ENCODE measurements at regions not wholly inside any gene's neighbourhood (a gene's known extent, or its start where the extent isn't known, plus 50 kb on each side); places are given as distances from the start of the nearest gene placed in this dataset.

DNA sequence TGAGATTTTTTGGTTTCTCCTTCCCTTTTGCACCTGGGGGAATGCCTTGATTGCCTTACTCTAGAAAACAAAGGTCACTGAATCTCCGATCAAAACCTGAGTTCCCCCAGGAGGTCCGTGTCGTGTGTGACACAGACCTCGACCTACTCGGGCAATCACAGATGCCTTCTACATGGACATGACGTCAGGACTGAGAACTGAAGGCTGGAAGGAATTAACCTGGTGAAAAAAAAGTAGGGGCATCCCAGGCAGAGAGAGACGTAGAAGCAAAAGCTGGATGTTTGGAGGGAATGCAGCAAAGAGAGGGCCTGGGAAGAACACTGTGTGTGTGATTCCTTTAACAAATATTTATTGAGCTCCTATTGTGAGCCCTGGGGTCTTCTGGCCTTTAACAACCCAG, 178.0 kb downstream of the PRDM2 start:
- no peak for DNase-seq (ENCODE audit: low spot score)

DNA sequence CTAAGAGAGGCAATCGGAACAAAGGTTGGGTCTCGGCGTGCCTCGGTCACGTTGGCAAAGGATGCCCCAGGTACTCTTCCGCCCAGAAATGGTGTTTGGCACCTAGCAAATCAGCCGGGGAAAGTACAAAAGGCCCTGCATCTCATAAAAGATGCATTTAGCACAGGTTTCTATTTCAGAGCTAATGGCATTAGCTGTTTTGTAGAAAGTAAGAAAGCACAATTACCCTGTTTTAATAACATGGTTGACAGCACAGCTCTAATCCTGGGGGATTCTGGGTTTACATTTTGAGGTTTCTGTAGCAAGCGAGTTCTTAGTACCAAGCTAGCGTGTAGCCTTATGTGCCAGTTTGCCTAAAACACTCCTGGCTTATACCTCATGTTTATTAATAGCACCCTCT, 178.5 kb downstream of the PRDM2 start:
- DNase-seq (ENCODE audit: low spot score): no peak

DNA sequence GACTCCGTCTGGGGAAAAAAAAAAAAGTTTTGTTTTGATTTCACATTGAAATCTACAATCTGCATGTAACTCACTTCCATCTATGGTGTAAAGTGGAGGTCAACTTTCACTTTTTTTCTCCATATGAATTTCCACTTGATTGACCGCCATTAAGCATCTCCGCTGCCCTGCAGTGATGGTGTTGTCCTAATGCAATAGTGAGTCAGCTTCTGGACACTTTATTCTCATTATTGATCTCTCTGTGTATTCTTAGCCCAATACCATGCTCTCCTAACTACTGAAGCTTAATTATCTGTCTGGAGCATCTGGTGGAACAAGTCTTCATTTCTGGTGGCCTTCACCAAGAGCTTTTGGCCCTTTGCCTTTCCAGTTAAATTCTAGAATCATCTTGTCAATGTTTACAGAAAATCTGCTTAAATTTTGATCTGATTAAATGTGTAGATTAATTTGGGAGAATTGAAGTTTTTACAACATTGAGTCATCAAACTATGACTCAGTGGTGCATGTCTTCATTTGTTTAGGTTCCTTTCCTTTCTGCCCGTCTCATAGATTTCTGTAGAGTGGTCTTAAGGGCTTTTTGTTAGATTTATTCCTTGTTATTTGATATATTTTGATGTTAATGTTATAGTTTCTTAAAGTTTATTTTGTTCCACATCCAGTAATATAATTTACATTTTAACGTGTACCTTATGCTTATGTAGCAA, 181.5 kb downstream of the PRDM2 start:
- no peak for DNase-seq (ENCODE audit: low spot score)

DNA sequence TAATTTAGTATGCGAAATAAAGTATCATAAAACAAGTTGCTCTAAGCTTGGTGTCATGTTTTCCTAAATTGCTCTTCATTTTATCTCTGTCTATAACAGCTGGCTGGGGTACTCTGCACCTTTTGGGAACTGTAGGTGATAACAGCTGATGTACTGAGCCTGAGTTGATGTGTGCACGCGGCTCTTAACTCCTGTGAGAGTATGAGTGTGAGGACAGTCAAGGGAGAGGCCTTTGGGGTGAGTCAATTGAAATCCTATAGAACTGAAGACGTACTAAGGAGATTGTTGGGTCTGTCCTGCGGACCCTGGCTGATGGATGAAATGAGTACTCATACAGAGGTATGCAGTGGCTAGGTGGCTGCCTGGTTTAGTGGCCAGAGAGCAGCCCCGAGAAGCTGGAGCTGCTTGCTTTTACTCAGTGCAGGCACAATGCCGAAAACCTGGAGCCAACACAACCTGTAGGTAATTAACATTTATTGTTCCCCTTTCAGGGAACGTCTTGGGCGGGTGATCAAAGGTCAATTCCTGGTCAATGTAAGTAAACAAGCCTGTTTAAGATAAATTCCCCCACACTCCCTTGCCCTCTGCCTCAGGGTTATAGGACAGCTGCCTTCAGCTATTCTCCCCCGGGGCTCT, 188.5 kb downstream of the PRDM2 start:
- no peak for DNase-seq (ENCODE audit: low spot score)

DNA sequence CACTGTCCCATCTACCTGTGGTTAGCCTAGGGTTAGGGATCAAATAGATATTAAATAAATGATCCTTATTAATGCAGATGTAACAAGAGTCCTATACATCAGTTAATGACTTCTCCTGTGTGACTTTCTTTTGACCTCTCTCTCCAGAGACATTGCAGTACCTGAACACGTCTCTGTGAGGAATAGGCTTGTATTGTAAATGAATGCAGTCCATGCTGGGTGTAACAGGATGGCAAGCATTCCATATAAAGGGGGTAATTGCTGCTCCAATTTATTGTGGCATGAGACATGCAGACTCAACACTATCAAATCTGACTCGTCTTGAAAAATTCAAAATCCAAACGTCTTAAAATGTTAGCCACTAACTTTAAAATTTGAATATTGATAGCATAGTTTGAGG, 189.5 kb downstream of the PRDM2 start:
- DNase-seq (ENCODE audit: low spot score): no peak

DNA sequence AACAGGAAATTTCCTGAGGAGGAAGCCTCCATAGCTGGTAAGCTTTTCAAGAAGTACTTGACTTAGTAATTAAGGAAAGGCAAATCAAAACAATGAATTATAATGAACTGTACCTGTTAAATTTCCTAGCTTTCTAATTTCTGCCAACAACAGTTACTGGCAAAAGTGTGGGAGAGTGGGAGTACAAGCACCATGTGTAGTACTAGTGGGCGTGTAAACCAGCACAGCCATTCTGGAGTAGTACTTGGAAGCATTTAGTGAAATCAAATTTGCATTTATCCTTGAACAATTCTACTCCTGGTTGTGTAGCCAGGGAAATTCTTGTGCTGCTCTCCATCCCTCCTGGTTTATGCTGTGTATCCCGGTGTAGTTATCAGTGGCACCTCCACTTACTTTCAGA, 190.8 kb downstream of the PRDM2 start:
- DNase-seq (ENCODE audit: low spot score): no peak

DNA sequence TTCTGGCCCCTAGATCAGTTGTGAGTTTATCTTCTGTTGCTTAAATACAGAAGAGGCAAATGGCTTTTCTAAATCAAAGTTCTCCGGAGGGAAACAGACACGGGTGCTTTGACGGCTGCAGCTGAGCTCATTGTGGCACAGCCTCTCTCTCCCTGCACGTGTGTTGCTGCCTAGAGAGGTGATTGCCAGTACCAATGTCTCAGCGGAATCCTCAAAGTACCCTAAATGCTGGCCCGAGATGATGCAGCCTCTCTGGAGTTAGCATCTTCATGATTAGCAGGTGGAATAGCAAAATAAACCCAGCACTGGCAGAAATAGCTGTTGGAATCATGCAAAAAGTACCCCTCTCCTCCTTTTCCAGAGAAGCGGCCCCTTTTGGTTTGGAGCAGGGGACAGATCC, 192.2 kb downstream of the PRDM2 start:
- no peak for DNase-seq (ENCODE audit: low spot score)

DNA sequence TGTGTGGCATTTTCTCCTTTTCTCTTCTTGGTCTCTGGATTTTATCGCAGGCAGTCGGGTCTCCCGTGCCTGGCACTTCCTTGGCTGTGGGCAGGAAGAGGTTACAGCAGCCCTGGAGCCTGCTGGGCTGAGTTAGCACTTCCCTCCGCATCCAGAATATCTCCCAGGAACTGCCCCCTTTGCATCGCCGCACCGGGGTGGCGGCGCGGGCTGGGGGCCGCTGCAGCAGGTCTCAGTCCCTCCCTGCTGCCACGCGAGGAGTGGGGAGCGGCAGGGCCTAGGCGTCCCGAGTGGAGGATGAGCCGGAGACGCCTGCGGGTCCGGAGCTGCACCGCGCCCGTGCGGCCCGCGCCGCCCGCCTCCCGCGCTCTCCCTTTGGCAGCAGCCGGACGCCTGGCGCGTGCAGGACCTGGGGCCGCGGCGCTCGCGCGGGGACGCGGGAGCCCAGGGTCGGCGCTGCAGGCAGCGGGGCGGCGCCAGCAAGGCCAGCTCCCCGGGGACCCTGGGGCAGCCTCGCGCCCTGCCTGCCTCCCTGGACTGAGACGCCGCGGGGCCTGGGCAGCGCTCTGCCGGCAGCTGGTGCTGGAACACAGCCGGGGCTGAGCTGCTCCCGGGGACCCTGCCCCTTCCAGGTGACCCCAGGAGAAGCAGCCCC, 192.8 kb downstream of the PRDM2 start:
- DNase-seq (ENCODE audit: low spot score): no peak

DNA sequence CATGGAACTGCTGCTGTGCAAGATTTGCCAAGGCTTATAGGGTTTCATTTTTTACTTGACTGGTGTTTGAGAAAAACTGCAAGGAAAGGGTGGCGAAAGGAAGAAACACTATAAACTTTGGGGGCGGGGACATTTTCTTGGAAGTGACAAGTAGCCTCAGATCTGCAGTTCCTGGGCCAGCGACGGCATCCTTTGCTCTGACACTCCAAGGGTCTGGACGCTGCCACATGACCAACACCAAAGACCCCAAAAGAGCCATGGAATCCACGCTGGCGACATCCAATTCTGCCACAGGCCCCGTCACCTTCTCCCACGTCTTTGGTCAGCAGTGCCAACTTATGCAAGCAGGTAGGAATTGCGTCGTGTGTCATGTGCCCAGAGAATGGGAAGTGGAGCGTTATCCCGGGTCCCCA, 193.4 kb downstream of the PRDM2 start:
- no peak for DNase-seq (ENCODE audit: low spot score)

DNA sequence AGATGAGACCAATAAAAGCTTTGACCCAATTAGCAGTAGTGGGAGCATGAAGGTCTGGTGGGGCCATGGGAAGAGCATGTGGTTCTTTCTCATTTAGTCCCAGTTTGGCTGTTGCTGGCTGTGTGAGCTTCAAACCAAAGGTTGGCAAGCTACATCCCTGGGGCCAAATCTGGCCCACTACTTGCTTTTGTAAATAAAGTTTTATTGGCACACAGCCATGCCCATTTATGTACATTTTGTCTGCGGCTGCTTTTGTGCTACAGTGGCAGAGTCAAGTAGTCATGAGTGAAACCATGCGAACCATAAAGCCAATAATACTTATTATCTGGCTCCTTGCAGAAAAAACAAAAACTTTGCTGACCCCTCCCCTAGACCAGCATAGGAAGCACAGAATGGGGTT, 196.9 kb downstream of the PRDM2 start:
- DNase-seq (ENCODE audit: low spot score): no peak

DNA sequence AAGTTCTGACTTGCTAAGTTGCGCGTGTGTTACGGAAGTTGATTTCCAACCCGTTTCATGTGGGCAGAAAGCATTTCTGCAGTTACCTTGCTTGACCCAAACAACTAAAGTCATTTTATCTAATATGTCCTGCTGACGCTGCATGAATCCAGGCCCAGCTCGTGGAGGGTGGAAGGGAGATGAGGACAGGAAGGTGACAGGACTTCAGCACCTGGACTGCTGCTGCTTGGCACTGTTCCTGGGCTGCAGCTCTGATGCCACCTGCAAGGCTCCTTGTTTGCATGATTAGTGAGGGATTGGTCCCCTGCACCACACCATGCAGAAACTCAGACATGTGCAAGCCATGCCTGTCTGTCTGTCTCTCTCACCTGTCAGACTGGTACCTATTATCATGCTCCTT, 198.4 kb downstream of the PRDM2 start:
- DNase-seq (ENCODE audit: low spot score): no peak

DNA sequence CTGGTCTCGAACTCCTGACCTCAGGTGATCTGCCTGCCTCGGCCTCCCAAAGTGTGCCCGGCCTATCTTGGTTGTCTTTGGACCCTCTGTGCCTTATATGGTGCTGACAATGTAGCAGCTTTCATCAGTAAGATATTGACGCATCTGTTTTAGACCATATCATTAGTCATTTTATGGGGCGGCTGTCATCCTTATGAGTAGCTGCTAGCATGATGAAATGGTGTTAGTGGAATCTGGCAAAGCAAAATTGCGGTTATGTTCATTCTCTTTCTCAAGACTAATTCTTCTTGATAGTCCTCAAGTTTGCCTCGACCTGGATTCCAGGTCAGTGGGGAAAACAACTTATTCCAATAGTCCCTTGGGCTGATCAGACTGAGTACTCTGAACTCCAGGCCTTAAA, 199.9 kb downstream of the PRDM2 start:
- DNase-seq (ENCODE audit: low spot score): no peak

DNA sequence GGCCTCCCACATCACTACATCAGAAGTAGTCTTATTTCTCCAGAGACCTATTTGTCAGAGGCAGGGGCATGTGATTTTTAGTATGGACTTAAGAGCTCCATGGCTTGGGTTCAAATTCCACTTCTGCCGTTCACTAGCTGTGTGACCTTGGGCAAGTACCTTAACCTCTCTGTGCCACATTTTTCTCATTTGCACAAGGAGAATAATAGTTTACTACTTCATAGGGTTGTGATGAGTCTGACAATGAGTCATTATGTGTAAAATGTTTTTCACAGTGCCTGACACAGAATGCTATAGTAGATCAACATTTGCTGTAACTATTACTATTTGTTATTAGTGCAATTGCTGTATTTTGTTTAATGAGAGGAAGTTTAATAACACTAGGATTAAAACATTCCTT, 200.6 kb downstream of the PRDM2 start:
- DNase-seq (ENCODE audit: low spot score): no peak

DNA sequence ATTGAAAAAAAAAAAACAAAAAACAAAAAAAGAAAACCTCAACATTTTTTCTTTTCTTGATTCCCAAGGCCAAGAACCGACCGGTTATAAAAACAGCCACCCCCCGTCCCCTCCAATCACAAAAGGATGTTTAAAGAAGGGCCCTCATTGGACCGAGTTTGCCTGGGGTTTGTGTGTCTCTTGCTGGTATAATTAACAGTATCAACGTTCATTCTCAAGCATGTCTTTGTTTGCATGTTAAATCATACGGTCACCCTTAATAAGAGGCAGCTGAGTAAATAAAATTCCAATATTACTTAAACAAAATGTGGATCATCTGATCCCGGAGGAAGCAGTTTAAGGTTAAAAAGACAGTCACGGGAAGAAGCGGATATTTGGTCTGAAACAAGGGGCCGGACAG, 201.1 kb downstream of the PRDM2 start:
- no peak for DNase-seq (ENCODE audit: low spot score)

DNA sequence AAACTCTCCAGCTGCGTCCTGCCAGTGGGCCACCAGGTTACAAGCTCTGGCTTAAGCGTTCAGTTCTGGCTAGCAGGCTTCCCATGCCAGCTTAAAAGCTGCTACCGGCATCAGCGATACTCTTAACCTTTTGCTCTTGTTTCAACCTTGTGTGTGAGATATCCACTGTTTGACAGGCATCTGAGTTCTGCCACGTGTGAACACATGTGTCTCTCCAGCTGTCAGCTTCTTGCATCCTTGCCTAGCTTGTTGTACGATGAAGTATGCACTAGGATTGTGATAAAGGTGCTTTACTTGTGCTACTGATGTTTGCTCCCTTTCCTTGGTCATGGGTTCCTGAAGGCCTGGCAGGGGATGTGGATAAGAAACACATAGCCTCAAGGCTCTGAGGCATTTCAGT, 201.6 kb downstream of the PRDM2 start:
- no peak for DNase-seq (ENCODE audit: low spot score)

DNA sequence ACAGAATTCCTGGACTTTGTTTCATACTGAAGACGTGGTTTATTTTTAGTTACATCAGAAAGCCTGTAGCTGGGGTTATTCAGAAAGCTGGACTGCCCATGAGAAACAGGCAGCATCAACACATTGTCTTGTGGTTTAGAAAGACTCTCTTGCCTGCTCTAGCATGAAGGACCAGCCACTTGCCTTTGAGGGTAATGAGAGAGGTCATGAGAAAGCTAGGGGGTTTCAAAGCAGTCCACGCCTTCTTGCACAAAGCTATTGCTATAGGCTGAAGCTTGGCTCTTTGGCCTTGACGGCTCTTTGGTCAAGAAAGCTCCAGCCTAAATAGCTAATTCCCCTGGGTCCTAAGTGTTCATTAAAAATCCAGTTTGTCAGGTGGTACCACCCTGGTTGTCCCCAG, 208.1 kb downstream of the PRDM2 start:
- no peak for DNase-seq (ENCODE audit: low spot score)

DNA sequence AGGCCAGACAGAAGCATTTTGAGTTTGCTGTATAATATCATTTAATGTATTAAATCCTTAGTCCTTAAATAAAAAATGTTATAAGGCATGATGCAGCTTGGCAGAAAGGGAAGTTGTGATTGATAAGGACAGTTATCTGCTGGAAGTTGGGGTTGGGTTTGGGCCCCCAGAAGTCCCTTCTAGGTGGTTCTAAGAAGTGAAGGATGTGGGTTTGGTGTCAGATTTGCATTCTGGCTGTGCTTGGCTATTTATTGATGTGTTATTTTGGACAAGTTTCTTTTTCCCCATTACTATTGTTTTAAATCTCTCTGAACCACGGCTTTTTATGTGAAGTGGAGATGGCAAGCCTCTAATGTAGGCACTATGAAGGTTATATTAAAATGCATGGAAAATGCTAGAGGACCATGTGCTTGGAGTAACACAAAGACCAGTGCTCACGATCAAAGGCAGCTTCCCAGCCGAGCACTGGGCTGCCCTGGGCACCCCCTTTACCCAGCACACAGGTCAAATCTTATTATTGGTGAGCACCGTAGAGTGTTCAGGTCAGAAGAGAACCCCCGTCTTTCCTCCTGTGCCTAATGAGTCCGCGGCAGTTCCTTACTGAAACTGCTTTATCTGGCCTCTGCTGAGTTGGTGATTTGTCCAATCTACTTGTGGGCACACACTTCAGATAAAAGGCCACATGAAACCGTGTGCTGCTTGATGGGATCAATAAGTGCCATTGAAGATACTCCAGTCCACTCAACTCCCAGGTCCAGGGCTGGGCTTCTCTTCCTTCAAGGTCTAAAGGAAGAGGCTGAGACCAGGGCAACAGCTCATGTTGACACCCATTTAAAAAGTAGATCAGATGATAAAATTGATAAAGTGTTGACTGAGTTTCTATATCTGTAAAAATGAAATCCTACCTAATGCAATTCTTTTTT, 212.0 kb downstream of the PRDM2 start:
- no peak for DNase-seq (ENCODE audit: low spot score)

DNA sequence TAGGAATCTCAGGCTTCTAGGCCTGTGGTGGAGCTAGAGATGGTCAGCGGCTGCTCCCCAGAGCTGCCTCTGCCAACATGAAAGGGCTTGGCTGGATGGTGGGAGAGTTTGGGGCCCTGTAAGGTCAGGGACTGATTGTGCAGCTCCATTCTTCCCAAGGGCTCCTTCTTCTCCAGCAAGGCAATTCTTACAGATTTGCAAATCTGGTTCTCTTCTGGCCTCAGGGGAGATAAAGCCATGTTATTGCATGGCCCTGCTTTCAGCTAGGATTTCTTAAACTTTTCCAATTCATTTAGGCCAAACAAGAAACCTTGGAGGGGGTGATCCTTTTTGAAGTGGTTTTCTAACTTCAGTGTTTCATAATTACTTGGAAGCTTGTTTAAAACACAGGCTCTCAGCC, 213.4 kb downstream of the PRDM2 start:
- no peak for DNase-seq (ENCODE audit: low spot score)

DNA sequence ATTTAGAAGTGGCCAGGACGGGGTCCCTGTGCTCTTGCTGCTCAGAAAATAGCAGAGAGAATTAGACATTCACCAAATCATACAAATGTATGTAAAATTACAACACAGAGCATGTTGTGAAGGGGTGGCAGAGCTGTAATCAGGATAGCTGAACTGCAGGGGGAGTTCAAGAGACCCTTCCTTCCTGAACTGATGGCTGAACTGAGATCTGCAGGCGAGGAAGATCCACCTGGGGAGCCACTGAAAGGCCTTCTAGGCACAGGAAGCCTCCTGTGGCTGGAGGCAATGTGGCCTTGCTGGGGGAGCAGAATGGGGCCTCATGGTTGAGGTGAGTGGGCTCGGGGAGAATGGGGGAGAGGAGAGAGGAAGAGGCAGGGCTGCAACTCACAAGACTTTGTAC, 216.5 kb downstream of the PRDM2 start:
- DNase-seq (ENCODE audit: low spot score): no peak

DNA sequence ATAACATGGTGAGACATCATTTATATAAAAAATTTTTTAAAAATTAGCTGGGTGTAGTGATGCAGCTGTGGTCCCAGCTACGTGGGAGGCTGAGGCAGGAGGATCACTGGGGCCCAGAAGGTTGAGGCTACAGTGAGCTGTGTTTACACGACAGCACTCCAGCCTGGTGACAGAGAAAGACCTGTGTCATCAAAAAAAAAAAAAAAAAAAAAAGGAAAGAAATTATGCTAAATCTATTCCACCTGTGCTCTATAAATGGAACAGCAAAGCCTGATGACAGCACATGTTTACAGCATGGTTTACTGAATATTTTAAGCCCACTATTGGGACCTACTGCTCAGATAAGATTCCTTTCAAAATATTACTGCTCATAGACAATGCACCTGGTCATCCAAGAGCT, 217.6 kb downstream of the PRDM2 start:
- no peak for DNase-seq (ENCODE audit: low spot score)

DNA sequence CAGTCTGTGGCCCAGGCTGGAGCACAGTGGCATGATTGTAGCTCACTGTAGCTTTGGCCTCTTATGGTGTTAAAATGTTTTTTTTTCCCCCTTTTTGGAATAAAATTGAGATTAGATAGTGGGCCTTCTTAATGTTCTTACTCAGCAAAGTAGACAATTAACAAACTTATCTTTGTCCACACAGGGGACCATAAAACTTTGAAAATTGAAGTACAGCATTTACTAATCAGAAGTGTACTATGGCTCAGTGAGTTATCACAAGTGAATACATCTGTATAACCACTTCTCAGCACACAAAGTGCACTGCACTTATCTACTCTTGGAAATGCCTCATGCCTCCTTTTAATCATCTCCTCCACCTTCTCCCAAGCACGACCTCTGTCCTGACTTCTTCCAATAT, 218.9 kb downstream of the PRDM2 start:
- no peak for DNase-seq (ENCODE audit: low spot score)

DNA sequence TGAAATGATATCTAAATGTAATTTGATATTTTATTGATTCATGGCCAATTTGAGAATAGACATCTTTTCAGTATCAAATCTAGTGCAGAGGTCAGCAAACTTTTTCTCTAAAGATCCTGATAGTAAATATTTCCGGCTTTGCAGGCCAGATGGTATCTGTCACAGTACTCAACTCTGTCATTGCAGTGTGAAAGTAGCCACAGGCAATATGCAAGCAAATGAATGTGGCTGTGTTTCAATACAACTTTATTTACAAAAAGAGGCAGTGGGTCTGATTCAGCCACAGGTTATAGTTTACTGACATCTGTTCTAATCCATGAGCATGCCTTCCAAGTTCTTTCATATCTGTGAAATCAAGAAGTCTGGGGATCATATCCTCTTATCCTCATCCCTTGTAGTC, 221.2 kb downstream of the PRDM2 start:
- no peak for DNase-seq (ENCODE audit: low spot score)

Measured in CD4-positive, alpha-beta T cell treated with Interleukin-15 for 4 hours (primary cell).